GM12864 (cell line): ENCODE measurements at regions not wholly inside any gene's neighbourhood (a gene's known extent, or its start where the extent isn't known, plus 50 kb on each side); places are given as distances from the start of the nearest gene placed in this dataset.

Experiments used
- DNase-seq: peaks from one replicate; pipeline ENCODE4 v3.0.0-alpha.2; 2011; ENCODE audit warnings: low read depth
- H3K4me3 ChIP-seq: 2 replicates; pipeline ENCODE4 v1.5.1; 2011; ENCODE audit warnings: mild to moderate bottlenecking, low read depth, low read length, control low read depth
- TF ChIP-seq, protein P1 (sequence below): IDR thresholded peaks from 2 replicates; pipeline ENCODE4 v1.5.1; 2011; ENCODE audit warnings: low read depth, mild to moderate bottlenecking, moderate library complexity, low read length, control low read depth, inconsistent platforms; ENCODE audit errors: missing control alignments

DNA sequence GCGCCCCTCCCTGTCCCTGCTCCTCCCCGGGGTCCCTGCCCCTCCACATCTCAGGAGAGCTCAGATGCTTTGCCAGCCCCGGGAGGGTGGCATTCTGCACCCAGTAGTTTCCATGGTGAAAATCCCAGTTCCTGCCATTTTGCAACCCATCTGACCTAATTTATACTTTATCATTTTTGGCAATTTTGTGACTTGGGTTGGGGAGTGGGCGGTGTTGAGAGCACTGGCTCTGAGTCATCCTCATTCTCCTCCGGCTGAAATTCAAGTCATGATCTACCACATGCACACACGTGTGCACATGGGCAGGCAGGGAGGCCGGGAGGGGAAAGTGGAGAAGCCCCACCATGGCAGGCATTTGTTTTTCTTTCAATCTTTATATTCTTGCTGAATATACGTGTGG is 208.6 kb downstream of the URI1 start:
- TF ChIP-seq, protein P1, sequence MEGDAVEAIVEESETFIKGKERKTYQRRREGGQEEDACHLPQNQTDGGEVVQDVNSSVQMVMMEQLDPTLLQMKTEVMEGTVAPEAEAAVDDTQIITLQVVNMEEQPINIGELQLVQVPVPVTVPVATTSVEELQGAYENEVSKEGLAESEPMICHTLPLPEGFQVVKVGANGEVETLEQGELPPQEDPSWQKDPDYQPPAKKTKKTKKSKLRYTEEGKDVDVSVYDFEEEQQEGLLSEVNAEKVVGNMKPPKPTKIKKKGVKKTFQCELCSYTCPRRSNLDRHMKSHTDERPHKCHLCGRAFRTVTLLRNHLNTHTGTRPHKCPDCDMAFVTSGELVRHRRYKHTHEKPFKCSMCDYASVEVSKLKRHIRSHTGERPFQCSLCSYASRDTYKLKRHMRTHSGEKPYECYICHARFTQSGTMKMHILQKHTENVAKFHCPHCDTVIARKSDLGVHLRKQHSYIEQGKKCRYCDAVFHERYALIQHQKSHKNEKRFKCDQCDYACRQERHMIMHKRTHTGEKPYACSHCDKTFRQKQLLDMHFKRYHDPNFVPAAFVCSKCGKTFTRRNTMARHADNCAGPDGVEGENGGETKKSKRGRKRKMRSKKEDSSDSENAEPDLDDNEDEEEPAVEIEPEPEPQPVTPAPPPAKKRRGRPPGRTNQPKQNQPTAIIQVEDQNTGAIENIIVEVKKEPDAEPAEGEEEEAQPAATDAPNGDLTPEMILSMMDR: no peak
- DNase-seq: no peak
- no peak overlapping the region for H3K4me3 ChIP-seq

DNA sequence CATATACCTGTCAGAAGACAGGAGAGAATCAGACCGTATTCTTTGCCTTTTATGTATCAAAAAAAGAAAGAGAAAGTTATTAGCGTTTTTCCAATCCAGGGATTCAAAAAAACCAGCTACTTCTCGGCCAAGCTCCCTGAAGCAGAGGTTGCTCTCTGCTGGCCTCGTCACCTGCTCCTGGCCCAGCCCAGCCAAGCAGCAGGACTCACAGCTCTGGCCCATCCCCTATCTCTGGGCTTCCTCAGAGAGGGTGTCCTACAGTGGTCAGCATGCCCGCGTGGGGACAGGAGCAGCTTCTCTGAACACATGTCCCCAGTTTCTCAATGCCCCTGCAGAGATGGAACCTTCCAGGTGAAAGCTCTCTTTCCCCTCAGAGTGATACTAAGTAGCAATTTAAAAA is 209.0 kb downstream of the URI1 start:
- TF ChIP-seq, protein P1: no peak
- no peak for DNase-seq

GRCh38 chr19:30152510-30153291 is 210.7 kb downstream of the URI1 start:
- H3K4me3 ChIP-seq: no peak overlapping the region
- DNase-seq: no peak
- TF ChIP-seq, protein P1: no peak

More for the DNA sequence above, 209.0 kb downstream of the URI1 start:
- H3K4me3 ChIP-seq: no peak overlapping the region

DNA sequence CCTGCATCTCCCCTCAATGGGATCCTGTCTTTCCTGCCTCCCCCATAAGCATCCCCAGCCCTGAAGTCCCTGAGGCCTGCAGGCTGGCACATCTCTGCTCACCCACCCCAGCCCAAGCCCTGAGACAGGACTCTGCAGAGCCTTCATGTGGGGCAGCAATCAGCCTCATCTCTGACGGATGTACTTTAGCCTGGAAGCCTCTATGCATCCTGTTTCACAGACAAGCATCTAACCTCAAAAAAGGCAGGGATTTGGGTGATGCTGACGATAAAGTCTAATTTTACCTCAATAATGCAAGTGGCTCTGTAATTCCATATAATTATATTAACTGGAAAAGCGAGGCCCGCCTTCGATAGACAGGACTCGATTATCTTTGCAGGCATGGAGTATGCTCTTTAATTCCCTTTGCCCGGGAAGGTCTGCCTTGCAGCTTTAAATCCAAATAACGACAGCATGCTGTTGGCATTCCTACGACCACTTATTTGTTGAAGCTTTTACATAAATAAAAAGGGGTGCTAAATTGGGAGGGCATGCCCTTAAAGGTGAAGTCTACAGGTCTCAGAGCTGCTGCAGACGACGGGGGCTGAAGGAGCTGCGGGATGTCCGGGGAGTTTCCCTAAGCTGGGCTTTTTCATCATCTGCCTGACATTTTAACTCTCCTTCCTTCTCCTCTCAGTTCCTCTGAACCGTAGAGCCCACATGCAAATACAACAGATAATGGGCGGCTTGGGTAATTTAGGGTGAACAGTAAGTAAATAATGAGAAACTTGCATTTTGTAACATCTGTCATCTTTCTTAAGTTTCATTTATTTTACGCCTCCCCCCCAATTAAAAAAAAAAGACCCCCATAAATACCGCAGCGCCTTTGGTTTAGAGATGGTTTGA is 211.5 kb downstream of the URI1 start:
- TF ChIP-seq, protein P1: no peak
- H3K4me3 ChIP-seq: no peak overlapping the region; the same call in 1 of the 2 replicates
- peak; percentile 26 for DNase-seq

DNA sequence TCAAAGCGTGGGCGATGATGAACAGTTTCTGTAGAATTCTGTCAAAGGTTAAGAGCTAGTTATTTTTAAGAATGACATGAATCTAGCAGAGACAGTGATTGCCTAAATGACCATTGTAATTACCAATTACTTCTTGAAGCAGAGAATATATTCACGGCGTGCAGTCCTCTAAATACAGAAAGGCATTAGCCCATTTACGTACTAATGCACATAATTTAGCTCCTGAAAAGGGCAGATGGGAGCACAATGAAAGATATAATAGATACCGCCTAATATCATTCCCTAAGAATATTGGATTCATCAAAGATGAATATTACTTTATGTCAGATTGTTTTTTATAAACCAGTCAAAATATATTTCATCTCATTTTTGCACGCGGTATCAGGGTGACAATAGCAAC is 212.4 kb downstream of the URI1 start:
- TF ChIP-seq, protein P1: no peak
- DNase-seq: no peak

GRCh38 chr19:30155381-30156200 is 213.6 kb downstream of the URI1 start:
- no peak for DNase-seq
- H3K4me3 ChIP-seq: no peak overlapping the region
- TF ChIP-seq, protein P1: no peak

More for the DNA sequence above, 212.4 kb downstream of the URI1 start:
- no peak overlapping the region for H3K4me3 ChIP-seq
